ENCODE measurements at regions not wholly inside any gene's neighbourhood (a gene's known extent, or its start where the extent isn't known, plus 50 kb on each side); places are given as distances from the start of the nearest gene placed in this dataset.

- no peak for DNase-seq
Measured at GRCh38 chr1:25080294-25081209, 150.5 kb upstream of the RUNX3 start.

- DNase-seq: no peak
Measured at GRCh38 chr1:25079048-25079447, 149.0 kb upstream of the RUNX3 start.

GRCh38 chr1:25074351-25075227 is 144.5 kb upstream of the RUNX3 start:
- DNase-seq: no peak

GRCh38 chr1:25073640-25074270 is 143.7 kb upstream of the RUNX3 start:
- DNase-seq: no peak

- DNase-seq: no peak
Measured at GRCh38 chr1:25072461-25072860, 142.4 kb upstream of the RUNX3 start.

GRCh38 chr1:25068829-25069228 is 138.8 kb upstream of the RUNX3 start:
- no peak for DNase-seq

GRCh38 chr1:25068316-25068715 is 138.2 kb upstream of the RUNX3 start:
- DNase-seq: no peak

GRCh38 chr1:25067518-25068251 is 137.6 kb upstream of the RUNX3 start:
- DNase-seq: no peak

GRCh38 chr1:25066731-25067517 is 136.8 kb upstream of the RUNX3 start:
- no peak for DNase-seq

- DNase-seq: no peak
Measured at GRCh38 chr1:25066256-25066655, 136.2 kb upstream of the RUNX3 start.

GRCh38 chr1:25065795-25066238 is 135.7 kb upstream of the RUNX3 start:
- DNase-seq: no peak

GRCh38 chr1:25065321-25065721 is 135.2 kb upstream of the RUNX3 start:
- DNase-seq: no peak

GRCh38 chr1:25064465-25065240 is 134.6 kb upstream of the RUNX3 start:
- DNase-seq: no peak

GRCh38 chr1:25063591-25064416 is 133.7 kb upstream of the RUNX3 start:
- no peak for DNase-seq

- DNase-seq: no peak
Measured at GRCh38 chr1:25062621-25063255, 132.7 kb upstream of the RUNX3 start.

- DNase-seq: no peak
Measured at GRCh38 chr1:25061261-25061995, 131.4 kb upstream of the RUNX3 start.

- no peak for DNase-seq
Measured at GRCh38 chr1:25057188-25057587, 127.1 kb upstream of the RUNX3 start.

GRCh38 chr1:25056536-25056935 is 126.5 kb upstream of the RUNX3 start:
- DNase-seq: no peak

- no peak for DNase-seq
Measured at GRCh38 chr1:25055961-25056360, 125.9 kb upstream of the RUNX3 start.
